Keratinocyte (primary cell): ENCODE measurements at regions not wholly inside any gene's neighbourhood (a gene's known extent, or its start where the extent isn't known, plus 50 kb on each side); places are given as distances from the start of the nearest gene placed in this dataset.

Experiments used
- CTCF ChIP-seq, 3 experiments: IDR thresholded peaks in 1 of 3; conservative IDR thresholded peaks in 1 of 3; optimal IDR thresholded peaks in 1 of 3; 2 replicates in 2 of 3; 3 replicates in 1 of 3; pipeline versions ENCODE3 to v1.5.1; 2011; ENCODE audit warnings: low read length in 3 of 3, mild to moderate bottlenecking in 3 of 3, moderate library complexity in 2 of 3, control low read depth in 1 of 3, inconsistent platforms in 1 of 3; ENCODE audit not compliant: insufficient read depth in 2 of 3; ENCODE audit errors: extremely low read depth in 1 of 3
- EZH2 ChIP-seq: IDR thresholded peaks from one replicate; pipeline ENCODE4 v1.6.1; 2012; ENCODE audit warnings: inconsistent platforms, mild to moderate bottlenecking, low read length, moderate library complexity

- TF ChIP-seq CTCF (optimal IDR thresholded peaks at IDR 0.05 in 1 of 3, IDR thresholded peaks at IDR 0.05 in 1 of 3, conservative IDR thresholded peaks at IDR 0.05 in 1 of 3; ENCODE audit: extremely low read depth in 1 of 3, insufficient read depth in 2 of 3, low read length in 3 of 3) = no peak
- TF ChIP-seq EZH2 = no peak
Observed at GRCh38 chr3:162073422-162073975, 576.9 kb downstream of the OTOL1 start.
